ENCODE measurements at regions not wholly inside any gene's neighbourhood (a gene's known extent, or its start where the extent isn't known, plus 50 kb on each side); places are given as distances from the start of the nearest gene placed in this dataset.
"Not testable (repeated sequence)": the region's sequence is repeated elsewhere in the genome, so short reads cannot be mapped to it uniquely, and the experiment has no call there.

DNA sequence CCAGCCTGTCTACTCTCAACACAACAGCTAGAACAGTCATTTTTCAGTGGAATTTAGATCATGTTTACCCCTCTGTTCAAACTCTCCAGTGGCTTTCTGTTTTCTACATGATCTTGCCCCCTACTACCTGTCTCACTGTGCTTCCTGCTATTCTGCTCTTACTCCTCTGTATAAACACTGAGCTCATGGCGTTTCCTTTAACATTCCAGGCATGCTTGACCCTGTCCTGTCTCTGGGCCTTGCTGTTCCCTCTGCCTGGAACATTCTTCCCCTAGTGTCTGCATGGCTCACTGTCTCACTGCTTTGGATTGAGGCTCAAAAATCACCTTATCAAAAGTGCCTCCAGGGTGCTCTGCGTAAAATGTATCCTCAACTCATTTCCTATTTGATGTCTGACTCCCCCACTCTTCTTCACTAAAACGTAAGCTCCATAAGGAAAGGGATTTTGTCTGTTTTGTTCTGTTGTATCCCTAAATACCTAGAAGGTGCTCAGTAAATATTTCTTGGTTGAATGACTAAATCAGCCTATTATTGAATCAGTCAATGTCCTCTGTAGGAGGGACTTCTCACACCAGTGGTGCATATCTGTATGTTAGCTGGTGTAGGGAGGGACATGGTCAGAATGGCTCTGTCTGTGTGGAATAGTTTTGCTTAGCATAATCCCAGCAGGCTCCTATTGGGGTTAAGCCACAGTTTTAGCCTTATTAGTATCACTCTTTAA, 78.0 kb upstream of the VKORC1L1 start:
- TF ChIP-seq, protein P1, sequence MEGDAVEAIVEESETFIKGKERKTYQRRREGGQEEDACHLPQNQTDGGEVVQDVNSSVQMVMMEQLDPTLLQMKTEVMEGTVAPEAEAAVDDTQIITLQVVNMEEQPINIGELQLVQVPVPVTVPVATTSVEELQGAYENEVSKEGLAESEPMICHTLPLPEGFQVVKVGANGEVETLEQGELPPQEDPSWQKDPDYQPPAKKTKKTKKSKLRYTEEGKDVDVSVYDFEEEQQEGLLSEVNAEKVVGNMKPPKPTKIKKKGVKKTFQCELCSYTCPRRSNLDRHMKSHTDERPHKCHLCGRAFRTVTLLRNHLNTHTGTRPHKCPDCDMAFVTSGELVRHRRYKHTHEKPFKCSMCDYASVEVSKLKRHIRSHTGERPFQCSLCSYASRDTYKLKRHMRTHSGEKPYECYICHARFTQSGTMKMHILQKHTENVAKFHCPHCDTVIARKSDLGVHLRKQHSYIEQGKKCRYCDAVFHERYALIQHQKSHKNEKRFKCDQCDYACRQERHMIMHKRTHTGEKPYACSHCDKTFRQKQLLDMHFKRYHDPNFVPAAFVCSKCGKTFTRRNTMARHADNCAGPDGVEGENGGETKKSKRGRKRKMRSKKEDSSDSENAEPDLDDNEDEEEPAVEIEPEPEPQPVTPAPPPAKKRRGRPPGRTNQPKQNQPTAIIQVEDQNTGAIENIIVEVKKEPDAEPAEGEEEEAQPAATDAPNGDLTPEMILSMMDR (IDR thresholded peaks at IDR 0.05 in 2 of 3, conservative IDR thresholded peaks at IDR 0.05 in 1 of 3; ENCODE audit: insufficient read depth in 2 of 3, low read depth in 1 of 3, low read length in 3 of 3): not testable (repeated sequence)
- TF ChIP-seq, protein P2, sequence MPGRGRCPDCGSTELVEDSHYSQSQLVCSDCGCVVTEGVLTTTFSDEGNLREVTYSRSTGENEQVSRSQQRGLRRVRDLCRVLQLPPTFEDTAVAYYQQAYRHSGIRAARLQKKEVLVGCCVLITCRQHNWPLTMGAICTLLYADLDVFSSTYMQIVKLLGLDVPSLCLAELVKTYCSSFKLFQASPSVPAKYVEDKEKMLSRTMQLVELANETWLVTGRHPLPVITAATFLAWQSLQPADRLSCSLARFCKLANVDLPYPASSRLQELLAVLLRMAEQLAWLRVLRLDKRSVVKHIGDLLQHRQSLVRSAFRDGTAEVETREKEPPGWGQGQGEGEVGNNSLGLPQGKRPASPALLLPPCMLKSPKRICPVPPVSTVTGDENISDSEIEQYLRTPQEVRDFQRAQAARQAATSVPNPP (IDR thresholded peaks at IDR 0.05; ENCODE audit: borderline replicate concordance, insufficient read depth, insufficient read length): not testable (repeated sequence)
- not testable (repeated sequence) for TF ChIP-seq PTBP1 (IDR thresholded peaks at IDR 0.05; ENCODE audit: low read depth, low read length); TAF1 (IDR thresholded peaks at IDR 0.05; ENCODE audit: control insufficient read depth, extremely low read depth, insufficient read depth, low read length, severe bottlenecking); MCM2 (IDR thresholded peaks at IDR 0.05; ENCODE audit: low read depth); NFXL1 (CRISPR knock-in tag; IDR thresholded peaks at IDR 0.05); ZNF121 (CRISPR knock-in tag; conservative IDR thresholded peaks at IDR 0.05); TARDBP (IDR thresholded peaks at IDR 0.05); MTA1 (IDR thresholded peaks at IDR 0.05; ENCODE audit: borderline replicate concordance)

Data from K562 (cell line).